ENCODE measurements at regions not wholly inside any gene's neighbourhood (a gene's known extent, or its start where the extent isn't known, plus 50 kb on each side); places are given as distances from the start of the nearest gene placed in this dataset.

- H3K9me3 ChIP-seq (ENCODE audit: control insufficient read depth, insufficient read depth, low read length) = no peaks in the 10 kb centered on the region
- no peak overlapping the region; the same call in 2 of the 3 replicates for H2BK15ac ChIP-seq (ENCODE audit: low read depth, low read length)
- no peaks in the 10 kb centered on the region for H3K27me3 ChIP-seq (ENCODE audit: control insufficient read depth, insufficient read depth, low read length)
- TF ChIP-seq MAFK (IDR thresholded peaks at IDR 0.05; ENCODE audit: low read depth, low read length) (no peak), CEBPB (IDR thresholded peaks at IDR 0.05; ENCODE audit: low read depth, low read length) (no peak), RFX5 (IDR thresholded peaks at IDR 0.05; ENCODE audit: low read depth, low read length) (no peak), RCOR1 (IDR thresholded peaks at IDR 0.05; ENCODE audit: insufficient replicate concordance, low read length) (no peak), CHD1 (IDR thresholded peaks at IDR 0.05; ENCODE audit: low read depth, low read length) (no peak), ELK1 (IDR thresholded peaks at IDR 0.05; ENCODE audit: borderline replicate concordance, low read depth, low read length) (no peak), MXI1 (IDR thresholded peaks at IDR 0.05; ENCODE audit: borderline replicate concordance, low read depth, low read length) (no peak)
- TF ChIP-seq, protein P1, sequence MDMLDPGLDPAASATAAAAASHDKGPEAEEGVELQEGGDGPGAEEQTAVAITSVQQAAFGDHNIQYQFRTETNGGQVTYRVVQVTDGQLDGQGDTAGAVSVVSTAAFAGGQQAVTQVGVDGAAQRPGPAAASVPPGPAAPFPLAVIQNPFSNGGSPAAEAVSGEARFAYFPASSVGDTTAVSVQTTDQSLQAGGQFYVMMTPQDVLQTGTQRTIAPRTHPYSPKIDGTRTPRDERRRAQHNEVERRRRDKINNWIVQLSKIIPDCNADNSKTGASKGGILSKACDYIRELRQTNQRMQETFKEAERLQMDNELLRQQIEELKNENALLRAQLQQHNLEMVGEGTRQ (IDR thresholded peaks at IDR 0.05; ENCODE audit: low read depth, low read length) = no peak
- no peak overlapping the region for H3K27ac ChIP-seq (ENCODE audit: insufficient read depth, low read length)
- no peak overlapping the region for H3K4me2 ChIP-seq (ENCODE audit: low read depth, low read length)
- no peak overlapping the region for H2BK20ac ChIP-seq (ENCODE audit: low read depth, low read length)
- H3K79me1 ChIP-seq (ENCODE audit: low read depth in 1 of 2, low read length in 2 of 2) = no peaks in the 10 kb centered on the region
- in situ Hi-C loops (cut with MboI; ENCODE audit: low sequenced_read_pairs) (no loop called here), intact Hi-C loops (cut with micrococcal nuclease) (loop anchor here (5.0 to 10.0 kb wide), 4 partner anchors 268 to 1236 kb away; no protein-coding TSS in a partner anchor), dilution Hi-C loops (cut with HindIII; ENCODE audit: low sequenced_read_pairs, unreplicated experiment) (no loop called here)
- H4K5ac ChIP-seq (ENCODE audit: low read depth, low read length) = no peak overlapping the region; the same call in 1 of the 2 replicates
- ChIA-PET POLR2A (ENCODE audit: unreplicated experiment) (no interaction called here), CTCF (no interaction called here)
- no peak overlapping the region for H2BK5ac ChIP-seq (ENCODE audit: low read depth, low read length, poor library complexity, severe bottlenecking)
- peak overlapping the region; percentile 72; the same call in 1 of the 2 replicates for H3K18ac ChIP-seq (ENCODE audit: low read depth, low read length)
- H4K91ac ChIP-seq (ENCODE audit: insufficient read depth, low read depth, low read length) = no peak overlapping the region; the same call in 1 of the 2 replicates
- no peak overlapping the region for H2AK9ac ChIP-seq (replicated peaks; ENCODE audit: low read depth, low read length, poor library complexity)
- peaks cover 6% of the 10 kb centered on the region; the same call in 1 of the 2 replicates for H3K9me1 ChIP-seq (ENCODE audit: insufficient read depth, low read length)
- H3K4me1 ChIP-seq (ENCODE audit: control insufficient read depth, insufficient read depth, low read length) = peaks cover 11% of the 10 kb centered on the region
- H2AFZ ChIP-seq (replicated peaks; ENCODE audit: low read length, poor library complexity) = no peak overlapping the region
- no peaks in the 10 kb centered on the region for H4K20me1 ChIP-seq (ENCODE audit: insufficient read depth, low read length)
- no peak overlapping the region for H3K9ac ChIP-seq (ENCODE audit: low read depth, low read length)
- WGBS, 2 experiments (ENCODE audit: extremely low coverage in 2 of 2, insufficient read length in 1 of 2) = no CpG with 5 or more reads among the region's 5 CpGs
- peak; percentile 15 for DNase-seq
- H4K8ac ChIP-seq (ENCODE audit: low read depth in 2 of 2, low read length in 2 of 2) = peak overlapping the region in 1 of 2 experiments; percentile 39; a peak in 1 of 4 replicates
- no TSS peak for BruUV-seq (replicated peaks)
- H3K14ac ChIP-seq (replicated peaks; ENCODE audit: low read depth, low read length) = 0 out of 2 replicates have a peak overlapping the region, but pooled peaks have one; percentile 10
- no peak overlapping the region for H3K23ac ChIP-seq (ENCODE audit: low read depth, low read length)
- no peak overlapping the region; the same call in 1 of the 2 replicates for H3K4ac ChIP-seq (ENCODE audit: low read depth, low read length)
- no peak overlapping the region for H2AK5ac ChIP-seq (ENCODE audit: low read depth, low read length)
- no peak overlapping the region for H3K56ac ChIP-seq (ENCODE audit: extremely low read depth, insufficient read depth, low read length)
- no peak overlapping the region for H3K4me3 ChIP-seq (ENCODE audit: insufficient read depth, low read depth, low read length)
- ATAC-seq (ENCODE audit: low read depth) = no peak
- no peaks in the 10 kb centered on the region for H3K36me3 ChIP-seq (ENCODE audit: control insufficient read depth, insufficient read depth, low read length)
- peak overlapping the region; percentile 5; the same call in 1 of the 2 replicates for H2BK120ac ChIP-seq (ENCODE audit: low read depth, low read length)
Observed at GRCh38 chr4:181688872-181689271, 554.3 kb upstream of the TENM3 start.

Data from IMR-90 (cell line).